CD4-positive, CD25-positive, alpha-beta regulatory T cell (primary cell): ENCODE measurements at regions not wholly inside any gene's neighbourhood (a gene's known extent, or its start where the extent isn't known, plus 50 kb on each side); places are given as distances from the start of the nearest gene placed in this dataset.

ENCODE experiments used
- ATAC-seq, 2 donors: fragments of 150-1000 bp; cut with Tn5 transposase; one replicate each; pipeline ENCODE4 v1.10.0; 2021; ENCODE audit warnings: low read depth in 2 of 2, moderate number of reproducible peaks in 2 of 2, moderate library complexity in 1 of 2
- DNase-seq, 3 donors: peaks; one replicate each; pipeline versions ENCODE4 v3.0.0 to v3.0.0-alpha.2; 2012 to 2022; ENCODE audit warnings: mixed read lengths in 1 of 3
- H3K27ac ChIP-seq: one replicate; pipeline ENCODE4 v1.7.0; 2013; ENCODE audit warnings: mild to moderate bottlenecking, low read length; ENCODE audit not compliant: insufficient read depth, poor library complexity, severe bottlenecking
- H3K27me3 ChIP-seq: one replicate; pipeline ENCODE4 v1.7.0; 2013; ENCODE audit warnings: low read length; ENCODE audit not compliant: control insufficient read depth, insufficient read depth
- H3K36me3 ChIP-seq: one replicate; pipeline ENCODE4 v1.7.0; 2013; ENCODE audit warnings: mild to moderate bottlenecking, low read length, moderate library complexity; ENCODE audit not compliant: control insufficient read depth, insufficient read depth
- H3K4me1 ChIP-seq: 2 replicates; pipeline ENCODE4 v1.7.0; 2013; ENCODE audit warnings: mild to moderate bottlenecking, low read length; ENCODE audit not compliant: insufficient read depth, control insufficient read depth, poor library complexity, severe bottlenecking
- H3K4me3 ChIP-seq: one replicate; pipeline ENCODE4 v1.7.0; 2013; ENCODE audit warnings: low read depth, mild to moderate bottlenecking, low read length, moderate library complexity
- H3K9me3 ChIP-seq, 2 experiments: 1 replicate in 1 of 2; 2 replicates in 1 of 2; pipeline ENCODE4 v1.7.0; 2013; ENCODE audit warnings: low read length in 2 of 2, mild to moderate bottlenecking in 1 of 2, moderate library complexity in 1 of 2; ENCODE audit not compliant: control insufficient read depth in 2 of 2
- H3K27ac Mint-ChIP-seq, 3 donors: one replicate each; pipeline ENCODE4 v1.8.0; 2020 to 2022; ENCODE audit warnings: mild to moderate bottlenecking in 3 of 3, mixed read lengths in 3 of 3, moderate library complexity in 2 of 3
- H3K27me3 Mint-ChIP-seq: one replicate; pipeline ENCODE4 v1.8.0; 2022; ENCODE audit warnings: mild to moderate bottlenecking, mixed read lengths
- H3K36me3 Mint-ChIP-seq: one replicate; pipeline ENCODE4 v1.8.0; 2020; ENCODE audit warnings: mixed read lengths
- H3K4me1 Mint-ChIP-seq, 4 donors: one replicate each; pipeline ENCODE4 v1.8.0; 2020 to 2022; ENCODE audit warnings: mixed read lengths in 4 of 4, mild to moderate bottlenecking in 1 of 4
- H3K4me3 Mint-ChIP-seq, 4 donors: one replicate each; pipeline ENCODE4 v1.8.0; 2020 to 2022; ENCODE audit warnings: mild to moderate bottlenecking in 4 of 4, mixed read lengths in 4 of 4, moderate library complexity in 3 of 4
- H3K9me3 Mint-ChIP-seq, 7 donors: one replicate each; pipeline ENCODE4 v1.8.0; 2020 to 2022; ENCODE audit warnings: mixed read lengths in 7 of 7, mild to moderate bottlenecking in 3 of 7, moderate library complexity in 2 of 7

GRCh38 chr7:52017802-52018679 lies 701.4 kb upstream of the COBL start:
- Mint-ChIP-seq H3K9me3 (peaks cover 0 to 28% (median 4%) of the 10 kb centered on the region in 7 donors), H3K27ac (no peak overlapping the region), H3K4me1 (no peaks in the 10 kb centered on the region), H3K4me3 (no peak overlapping the region), H3K36me3 (no peaks in the 10 kb centered on the region), H3K27me3 (no peaks in the 10 kb centered on the region)
- Histone ChIP-seq H3K4me1 (no peaks in the 10 kb centered on the region), H3K27me3 (no peaks in the 10 kb centered on the region), H3K27ac (no peak overlapping the region), H3K4me3 (no peak overlapping the region), H3K9me3 (peaks cover 0 to 1% of the 10 kb centered on the region in 2 experiments), H3K36me3 (no peaks in the 10 kb centered on the region)
- DNase-seq (peak in 1 of 3 donors; percentile 1), ATAC-seq (no peak)

GRCh38 chr7:52009181-52009580 lies 692.6 kb upstream of the COBL start:
- Histone ChIP-seq H3K36me3 (no peaks in the 10 kb centered on the region), H3K9me3 (peaks cover 2 to 9% of the 10 kb centered on the region in 2 experiments), H3K4me1 (no peaks in the 10 kb centered on the region), H3K4me3 (no peak overlapping the region), H3K27me3 (no peaks in the 10 kb centered on the region), H3K27ac (no peak overlapping the region)
- peaks cover 5 to 23% (median 12%) of the 10 kb centered on the region in 7 donors for H3K9me3 Mint-ChIP-seq
- ATAC-seq = no peak
- no peaks in the 10 kb centered on the region for H3K4me1 Mint-ChIP-seq
- no peaks in the 10 kb centered on the region for H3K27me3 Mint-ChIP-seq
- H3K36me3 Mint-ChIP-seq = no peaks in the 10 kb centered on the region
- H3K27ac Mint-ChIP-seq = no peak overlapping the region
- DNase-seq = no peak
- H3K4me3 Mint-ChIP-seq = no peak overlapping the region

GRCh38 chr7:52006674-52007073 lies 690.1 kb upstream of the COBL start:
- Mint-ChIP-seq H3K27ac (no peak overlapping the region), H3K36me3 (no peaks in the 10 kb centered on the region), H3K4me1 (no peaks in the 10 kb centered on the region), H3K27me3 (no peaks in the 10 kb centered on the region), H3K9me3 (peaks cover 12 to 36% (median 22%) of the 10 kb centered on the region in 7 donors), H3K4me3 (no peak overlapping the region)
- Histone ChIP-seq H3K4me3 (no peak overlapping the region), H3K4me1 (no peaks in the 10 kb centered on the region), H3K36me3 (no peaks in the 10 kb centered on the region), H3K27ac (no peak overlapping the region), H3K9me3 (peaks cover 0 to 2% of the 10 kb centered on the region in 2 experiments), H3K27me3 (no peaks in the 10 kb centered on the region)
- ATAC-seq (no peak), DNase-seq (no peak)

- no peak overlapping the region for H3K27ac Mint-ChIP-seq
- Histone ChIP-seq H3K27me3 (no peaks in the 10 kb centered on the region), H3K27ac (no peak overlapping the region), H3K36me3 (no peaks in the 10 kb centered on the region), H3K9me3 (peaks cover 0 to 2% of the 10 kb centered on the region in 2 experiments), H3K4me3 (no peak overlapping the region), H3K4me1 (no peaks in the 10 kb centered on the region)
- ATAC-seq (no peak), DNase-seq (no peak)
- no peaks in the 10 kb centered on the region for H3K36me3 Mint-ChIP-seq
- no peaks in the 10 kb centered on the region for H3K4me1 Mint-ChIP-seq
- H3K4me3 Mint-ChIP-seq = no peak overlapping the region
- peaks cover 10 to 34% (median 19%) of the 10 kb centered on the region in 7 donors for H3K9me3 Mint-ChIP-seq
- no peaks in the 10 kb centered on the region for H3K27me3 Mint-ChIP-seq
Observed at GRCh38 chr7:52005613-52006012, 689.0 kb upstream of the COBL start.

GRCh38 chr7:51995596-51996179 lies 679.1 kb upstream of the COBL start:
- no peak overlapping the region for H3K27ac ChIP-seq
- H3K9me3 ChIP-seq = peaks cover 0 to 14% of the 10 kb centered on the region in 2 experiments
- no peak overlapping the region for H3K27ac Mint-ChIP-seq
- no peaks in the 10 kb centered on the region for H3K27me3 Mint-ChIP-seq
- H3K36me3 Mint-ChIP-seq = peaks cover 4% of the 10 kb centered on the region
- H3K9me3 Mint-ChIP-seq = peaks cover 4 to 35% (median 12%) of the 10 kb centered on the region in 7 donors
- ATAC-seq (no peak), DNase-seq (no peak)
- H3K4me1 Mint-ChIP-seq = no peaks in the 10 kb centered on the region
- no peak overlapping the region for H3K4me3 Mint-ChIP-seq
- no peaks in the 10 kb centered on the region for H3K36me3 ChIP-seq
- no peaks in the 10 kb centered on the region for H3K27me3 ChIP-seq
- H3K4me1 ChIP-seq = no peaks in the 10 kb centered on the region
- H3K4me3 ChIP-seq = no peak overlapping the region

GRCh38 chr7:51982653-51983052 lies 666.0 kb upstream of the COBL start:
- Histone ChIP-seq H3K4me1 (no peaks in the 10 kb centered on the region), H3K9me3 (no peaks in the 10 kb centered on the region), H3K27ac (no peak overlapping the region), H3K27me3 (no peaks in the 10 kb centered on the region), H3K4me3 (no peak overlapping the region), H3K36me3 (no peaks in the 10 kb centered on the region)
- no peak overlapping the region for H3K4me3 Mint-ChIP-seq
- DNase-seq (no peak), ATAC-seq (no peak)
- no peaks in the 10 kb centered on the region for H3K27me3 Mint-ChIP-seq
- H3K27ac Mint-ChIP-seq = no peak overlapping the region
- no peaks in the 10 kb centered on the region for H3K4me1 Mint-ChIP-seq
- H3K36me3 Mint-ChIP-seq = no peaks in the 10 kb centered on the region
- peaks cover 4 to 24% (median 8%) of the 10 kb centered on the region in 7 donors for H3K9me3 Mint-ChIP-seq

- Mint-ChIP-seq H3K27ac (no peak overlapping the region), H3K27me3 (no peaks in the 10 kb centered on the region), H3K9me3 (peaks cover 0 to 11% (median 7%) of the 10 kb centered on the region in 7 donors), H3K4me3 (no peak overlapping the region), H3K4me1 (no peaks in the 10 kb centered on the region), H3K36me3 (no peaks in the 10 kb centered on the region)
- Histone ChIP-seq H3K4me1 (no peaks in the 10 kb centered on the region), H3K9me3 (no peaks in the 10 kb centered on the region), H3K4me3 (no peak overlapping the region), H3K27ac (no peak overlapping the region), H3K27me3 (no peaks in the 10 kb centered on the region), H3K36me3 (no peaks in the 10 kb centered on the region)
- ATAC-seq (no peak), DNase-seq (no peak)
Observed at GRCh38 chr7:51980812-51981211, 664.2 kb upstream of the COBL start.
